Loucy (cell line): ENCODE measurements at regions not wholly inside any gene's neighbourhood (a gene's known extent, or its start where the extent isn't known, plus 50 kb on each side); places are given as distances from the start of the nearest gene placed in this dataset.

Experiments
- CTCF ChIP-seq: fragments of 200-600 bp; sonication (generic); conservative IDR thresholded peaks from 2 replicates; pipeline ENCODE4 v1.5.1; 2014; ENCODE audit warnings: mild to moderate bottlenecking, antibody characterized with exemption, low read length
- EZH2phosphoT487 ChIP-seq: fragments of 200-600 bp; IDR thresholded peaks from 2 replicates; pipeline ENCODE4 v1.6.1; 2018; ENCODE audit warnings: antibody characterized with exemption, mild to moderate bottlenecking, moderate library complexity, borderline replicate concordance

- TF ChIP-seq CTCF (no peak), EZH2phosphoT487 (no peak)
Measured at GRCh38 chr12:94736004-94736403, 85.6 kb upstream of the TMCC3 start.
